HepG2 (cell line): ENCODE measurements at regions not wholly inside any gene's neighbourhood (a gene's known extent, or its start where the extent isn't known, plus 50 kb on each side); places are given as distances from the start of the nearest gene placed in this dataset.

ENCODE experiments used
- ARNT2 ChIP-seq: sonication (generic); formaldehyde crosslinking; IDR thresholded peaks from 2 replicates; pipeline ENCODE4 v1.8.0; 2022; ENCODE audit warnings: mild to moderate bottlenecking, low read depth, missing genetic modification reagents, moderate library complexity
- FLYWCH1 ChIP-seq: sonication (generic); formaldehyde crosslinking; IDR thresholded peaks from 2 replicates; pipeline ENCODE4 v1.8.1; 2023; ENCODE audit warnings: mild to moderate bottlenecking, missing genetic modification reagents
- HMGA1 ChIP-seq: sonication (generic); formaldehyde crosslinking; conservative IDR thresholded peaks from 2 replicates; pipeline ENCODE4 v1.4.0; 2020; ENCODE audit warnings: missing genetic modification reagents
- MED13 ChIP-seq: sonication (generic); formaldehyde crosslinking; IDR thresholded peaks from 2 replicates; pipeline ENCODE4 v1.5.0; 2020; ENCODE audit warnings: missing genetic modification reagents
- PRPF4 ChIP-seq: fragments of 200-400 bp; formaldehyde crosslinking; IDR thresholded peaks from 2 replicates; pipeline ENCODE4 v1.6.1; 2016; ENCODE audit warnings: low read length, low read depth; ENCODE audit not compliant: poor library complexity, severe bottlenecking
- SIX4 ChIP-seq: sonication (generic); formaldehyde crosslinking; IDR thresholded peaks from 2 replicates; pipeline ENCODE4 v1.4.0; 2020; ENCODE audit warnings: missing genetic modification reagents
- SP1 ChIP-seq, 2 experiments: fragments of 450-650 bp in 1 of 2; sonication (generic) in 1 of 2; formaldehyde crosslinking in 1 of 2; IDR thresholded peaks; 2 replicates each; pipeline versions ENCODE4 v1.4.0 to v1.6.1; 2016 to 2020; ENCODE audit warnings: missing genetic modification reagents in 1 of 2
- ZFAT ChIP-seq: sonication (generic); formaldehyde crosslinking; conservative IDR thresholded peaks from 2 replicates; pipeline ENCODE4 v1.8.1; 2023; ENCODE audit warnings: missing genetic modification reagents, inconsistent platforms
- ZNF205 ChIP-seq: IDR thresholded peaks from 2 replicates; pipeline ENCODE4 v1.6.1; 2018; ENCODE audit warnings: missing biosample characterization, missing genetic modification reagents
- ZNF274 ChIP-seq: sonication (generic); formaldehyde crosslinking; IDR thresholded peaks from 2 replicates; pipeline ENCODE4 v1.5.1; 2020; ENCODE audit warnings: mild to moderate bottlenecking, missing genetic modification reagents
- TF ChIP-seq, protein P1 (sequence below): sonication (generic); formaldehyde crosslinking; IDR thresholded peaks from 2 replicates; pipeline ENCODE4 v1.5.0; 2020; ENCODE audit warnings: mild to moderate bottlenecking, missing genetic modification reagents

DNA sequence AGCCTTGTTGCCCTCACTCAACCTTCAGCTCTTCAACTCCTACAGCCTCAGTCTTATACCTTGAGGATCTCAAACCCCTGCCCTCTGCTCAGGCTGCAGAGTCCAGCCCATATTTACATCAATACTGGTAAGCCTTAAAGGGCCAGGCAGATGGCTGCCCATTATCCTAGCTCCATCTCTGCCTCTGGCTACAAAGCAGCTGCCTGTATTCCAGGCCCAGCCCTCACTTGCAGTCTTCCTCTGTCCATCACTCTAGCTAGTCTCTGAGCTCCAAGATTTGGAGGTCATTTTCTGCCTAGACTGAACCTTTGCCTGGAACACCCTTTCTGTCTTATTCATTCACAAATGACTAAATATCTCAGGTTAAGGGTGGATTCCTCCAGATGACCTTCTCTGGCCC, 50.2 kb upstream of the GALNT10 start (continued):
- TF ChIP-seq, protein P1, sequence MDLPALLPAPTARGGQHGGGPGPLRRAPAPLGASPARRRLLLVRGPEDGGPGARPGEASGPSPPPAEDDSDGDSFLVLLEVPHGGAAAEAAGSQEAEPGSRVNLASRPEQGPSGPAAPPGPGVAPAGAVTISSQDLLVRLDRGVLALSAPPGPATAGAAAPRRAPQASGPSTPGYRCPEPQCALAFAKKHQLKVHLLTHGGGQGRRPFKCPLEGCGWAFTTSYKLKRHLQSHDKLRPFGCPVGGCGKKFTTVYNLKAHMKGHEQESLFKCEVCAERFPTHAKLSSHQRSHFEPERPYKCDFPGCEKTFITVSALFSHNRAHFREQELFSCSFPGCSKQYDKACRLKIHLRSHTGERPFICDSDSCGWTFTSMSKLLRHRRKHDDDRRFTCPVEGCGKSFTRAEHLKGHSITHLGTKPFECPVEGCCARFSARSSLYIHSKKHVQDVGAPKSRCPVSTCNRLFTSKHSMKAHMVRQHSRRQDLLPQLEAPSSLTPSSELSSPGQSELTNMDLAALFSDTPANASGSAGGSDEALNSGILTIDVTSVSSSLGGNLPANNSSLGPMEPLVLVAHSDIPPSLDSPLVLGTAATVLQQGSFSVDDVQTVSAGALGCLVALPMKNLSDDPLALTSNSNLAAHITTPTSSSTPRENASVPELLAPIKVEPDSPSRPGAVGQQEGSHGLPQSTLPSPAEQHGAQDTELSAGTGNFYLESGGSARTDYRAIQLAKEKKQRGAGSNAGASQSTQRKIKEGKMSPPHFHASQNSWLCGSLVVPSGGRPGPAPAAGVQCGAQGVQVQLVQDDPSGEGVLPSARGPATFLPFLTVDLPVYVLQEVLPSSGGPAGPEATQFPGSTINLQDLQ (CRISPR knock-in tag) = no peak
- TF ChIP-seq SIX4 (CRISPR knock-in tag) (no peak), MED13 (CRISPR knock-in tag) (no peak), ARNT2 (CRISPR knock-in tag) (no peak), ZFAT (CRISPR knock-in tag) (no peak), ZNF205 (CRISPR knock-in tag) (no peak), HMGA1 (CRISPR knock-in tag) (no peak), FLYWCH1 (CRISPR knock-in tag) (no peak), PRPF4 (no peak), SP1 (IDR thresholded peaks at IDR 0.05) (no peak), SP1 (CRISPR knock-in tag; IDR thresholded peaks at IDR 0.05) (no peak), ZNF274 (CRISPR knock-in tag) (no peak)
